Stimulated activated CD8-positive, alpha-beta memory T cell treated with anti-CD3 and anti-CD28 coated beads, Interleukin-15, amount 100 ng/mL, for 48 hours (primary cell): ENCODE measurements at regions not wholly inside any gene's neighbourhood (a gene's known extent, or its start where the extent isn't known, plus 50 kb on each side); places are given as distances from the start of the nearest gene placed in this dataset.

ENCODE experiments used
- DNase-seq, 2 donors: peaks; one replicate each; pipeline ENCODE4 v3.0.0-alpha.2; 2020; ENCODE audit warnings: low read depth in 2 of 2

DNA sequence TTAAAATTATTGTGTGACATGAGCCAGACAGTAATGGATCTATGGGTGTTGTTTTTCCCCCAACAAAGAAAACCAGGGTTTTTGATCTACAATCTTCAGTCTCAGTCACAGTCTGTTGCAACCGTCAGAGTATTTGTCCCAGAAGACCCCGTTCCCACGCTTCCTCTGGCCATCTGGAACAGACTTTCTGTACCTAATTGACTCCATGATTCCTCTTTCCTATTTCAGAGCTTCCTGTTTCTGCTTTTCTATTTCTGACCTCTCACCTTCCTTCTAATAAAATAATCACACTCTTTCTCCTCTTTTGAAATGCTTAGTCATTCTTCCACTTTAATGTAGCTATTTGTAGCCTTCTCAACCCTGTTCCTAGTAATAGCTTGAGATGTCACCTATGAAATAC lies 1044.8 kb downstream of the DTWD2 start:
- no peak for DNase-seq

DNA sequence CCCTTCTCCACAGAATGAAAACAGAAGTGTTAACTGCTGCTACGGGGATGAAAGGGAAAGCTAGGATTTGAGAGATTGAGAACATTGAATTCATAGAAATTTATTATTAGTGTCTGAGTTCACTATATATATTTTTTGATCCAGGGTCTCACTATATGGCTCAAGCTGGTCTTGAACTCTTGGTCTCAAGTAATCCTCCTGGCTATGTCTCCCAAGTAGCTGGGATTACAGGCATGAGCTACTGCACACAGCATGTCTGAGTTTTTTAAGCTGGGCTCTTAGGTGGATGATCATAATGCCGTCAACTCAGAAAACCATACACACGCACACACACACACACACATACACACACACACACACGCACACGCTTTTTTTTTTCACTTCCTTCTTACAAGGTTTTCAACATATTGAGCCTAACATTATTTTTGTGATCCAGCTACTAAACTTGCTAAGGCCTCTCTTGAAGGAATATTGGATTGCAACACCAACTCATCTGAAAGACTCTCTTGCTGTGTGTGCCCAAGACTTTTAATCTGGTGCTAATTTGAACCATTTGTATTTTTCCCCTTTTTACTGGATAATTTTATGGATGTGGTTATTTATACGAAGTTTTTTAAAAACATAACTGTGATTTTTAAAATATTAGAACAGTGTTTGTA lies 1045.4 kb downstream of the DTWD2 start:
- no peak for DNase-seq

DNA sequence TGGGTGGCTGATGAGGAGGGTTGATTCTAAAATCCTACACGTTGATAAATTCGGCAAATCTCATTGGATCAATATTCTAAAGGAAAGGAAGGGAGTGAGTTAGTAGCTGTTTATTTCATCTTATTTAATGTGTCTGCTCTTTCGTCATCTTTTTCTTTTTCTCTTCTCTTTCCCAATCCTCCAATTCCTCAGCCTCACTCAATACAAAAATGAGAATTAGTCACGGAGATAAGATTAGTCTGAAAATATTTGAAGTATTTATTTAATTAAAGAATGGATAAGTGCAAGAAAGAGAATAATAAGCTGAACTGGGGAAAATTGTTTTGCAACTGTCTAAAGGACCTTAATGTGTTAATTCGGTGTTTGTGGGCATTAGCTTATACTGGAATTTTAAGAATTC lies 1095.1 kb downstream of the DTWD2 start:
- DNase-seq: no peak

GRCh38 chr5:117892360-117892759 lies 1096.0 kb downstream of the DTWD2 start:
- DNase-seq: no peak

DNA sequence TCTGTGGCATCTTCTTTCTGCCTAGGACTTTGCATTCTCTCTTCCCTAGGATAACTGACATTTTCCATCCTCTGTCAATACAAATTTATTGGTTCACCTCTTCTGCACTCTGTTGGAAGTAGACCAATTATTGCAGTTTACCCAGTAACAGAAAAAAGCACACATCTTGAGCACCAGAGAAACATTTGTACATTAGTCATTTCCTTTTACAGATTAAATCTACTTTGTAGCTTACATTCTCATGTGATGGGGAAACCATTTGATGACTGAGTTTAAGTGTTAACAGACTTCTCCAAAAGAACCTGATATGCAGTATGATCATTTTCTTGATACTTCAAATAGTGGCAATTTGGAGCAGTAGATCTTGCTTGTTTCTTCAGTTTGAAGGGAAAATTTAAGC lies 1098.8 kb downstream of the DTWD2 start:
- no peak for DNase-seq

DNA sequence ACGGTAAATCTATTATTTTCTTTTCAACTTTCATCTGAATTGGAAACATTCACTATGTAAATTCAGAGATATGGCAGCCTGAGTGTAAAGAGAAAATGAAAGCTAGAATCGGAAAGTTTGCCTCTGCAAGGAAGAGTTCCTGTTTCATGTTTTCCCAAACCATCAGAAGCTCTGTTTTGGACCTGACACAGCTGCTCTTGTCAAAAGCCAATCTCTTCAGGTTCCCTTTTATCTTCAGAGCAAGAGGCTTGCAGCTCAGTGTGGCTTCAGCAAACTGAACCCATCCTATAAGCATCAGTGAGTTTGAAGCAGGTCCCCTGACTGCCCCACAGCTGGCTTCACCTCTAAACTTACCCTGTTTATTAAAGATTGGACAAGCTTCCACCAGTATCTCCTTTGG lies 1099.7 kb downstream of the DTWD2 start:
- DNase-seq: no peak

DNA sequence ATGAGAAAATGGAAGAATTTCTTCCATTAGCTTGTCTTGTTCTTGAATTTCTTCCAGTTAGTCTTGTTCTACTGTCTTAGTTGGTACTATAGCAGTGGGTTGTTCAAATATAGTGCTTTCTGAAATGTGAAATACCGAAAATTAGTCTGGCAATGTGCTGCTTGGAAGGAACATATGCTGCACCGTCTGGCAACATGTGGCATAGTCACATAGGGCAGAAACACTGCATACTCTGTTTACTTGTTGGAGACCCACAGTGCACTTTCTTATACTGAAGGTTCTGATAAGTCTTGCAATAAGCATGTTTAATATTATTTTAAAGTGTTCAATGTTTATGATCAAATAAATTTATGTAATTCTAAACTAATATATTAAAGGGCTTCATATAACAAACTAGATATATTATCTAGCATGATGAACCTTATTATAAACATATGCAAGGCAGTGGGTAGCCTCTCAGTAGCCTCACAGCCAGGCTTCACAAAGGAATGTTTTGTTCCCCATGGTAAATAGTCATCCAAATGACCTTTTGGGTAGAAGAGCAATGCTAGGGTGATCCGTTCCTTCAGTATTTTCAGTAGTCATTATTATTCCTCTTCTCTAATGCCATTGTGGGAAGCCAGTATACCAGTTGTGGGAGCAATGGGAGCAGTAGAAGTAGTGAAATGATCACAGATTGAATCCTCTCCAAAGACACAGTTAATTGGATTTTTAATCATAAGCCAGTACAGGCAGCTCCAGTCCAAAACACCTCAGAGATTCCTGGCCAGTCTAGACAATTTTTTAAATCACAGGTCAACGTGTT lies 1106.7 kb downstream of the DTWD2 start:
- no peak for DNase-seq

DNA sequence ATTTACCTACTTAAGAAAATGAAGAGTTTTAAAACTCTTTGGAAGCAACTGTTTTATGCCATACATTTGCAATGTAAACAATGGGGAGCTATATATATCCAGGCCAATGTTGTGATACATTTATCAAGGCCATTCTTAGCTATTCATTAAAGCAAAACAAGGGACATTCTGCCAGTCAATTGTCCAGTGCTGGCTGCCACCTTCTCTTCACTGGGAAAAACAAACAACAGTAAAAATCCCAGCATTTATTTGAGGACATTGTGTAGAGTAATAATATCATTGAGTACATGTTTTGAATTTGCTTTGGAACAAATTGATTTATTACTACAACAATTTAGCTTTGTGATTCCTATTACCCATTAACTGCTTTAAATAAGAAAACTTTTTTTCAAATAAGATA lies 1107.4 kb downstream of the DTWD2 start:
- DNase-seq: no peak

DNA sequence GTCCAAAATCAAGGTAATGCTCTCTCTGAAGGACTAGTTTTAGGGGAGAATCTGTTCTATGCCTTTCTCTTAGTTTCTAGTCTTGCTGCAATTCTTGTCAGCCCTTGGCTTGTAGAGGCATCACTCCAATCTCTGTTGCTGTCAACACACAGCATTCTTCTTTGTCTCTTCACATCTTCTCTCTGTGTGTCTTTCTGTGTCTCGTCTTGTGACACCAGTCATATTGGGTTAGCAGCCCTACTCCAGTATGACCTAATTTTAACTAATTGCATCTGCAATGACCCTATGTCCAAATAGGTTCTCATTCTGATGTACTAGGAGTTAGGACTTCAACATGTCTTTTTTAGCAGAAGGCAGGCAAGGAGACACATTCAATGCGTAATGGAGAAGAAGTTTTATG lies 1110.6 kb downstream of the DTWD2 start:
- no peak for DNase-seq

GRCh38 chr5:117872798-117873368 lies 1115.5 kb downstream of the DTWD2 start:
- no peak for DNase-seq

DNA sequence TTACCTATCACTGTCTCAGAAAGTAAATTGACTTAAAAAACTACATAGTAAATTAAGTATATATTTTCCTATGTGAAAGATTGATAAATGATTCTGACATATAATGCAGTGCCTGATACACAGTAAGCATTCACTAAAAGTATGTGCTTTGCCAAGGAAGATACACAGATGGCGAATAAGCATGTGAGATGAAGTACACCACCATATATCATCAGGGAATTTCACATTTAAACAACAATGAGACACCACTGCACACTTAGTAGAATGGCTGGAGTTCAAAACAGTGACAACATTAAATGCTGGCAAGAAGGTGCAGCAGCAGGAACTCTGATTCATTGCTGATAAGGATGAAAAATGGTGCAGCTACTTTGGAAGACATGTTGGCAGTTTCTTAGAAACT lies 1118.8 kb downstream of the DTWD2 start:
- DNase-seq: no peak

DNA sequence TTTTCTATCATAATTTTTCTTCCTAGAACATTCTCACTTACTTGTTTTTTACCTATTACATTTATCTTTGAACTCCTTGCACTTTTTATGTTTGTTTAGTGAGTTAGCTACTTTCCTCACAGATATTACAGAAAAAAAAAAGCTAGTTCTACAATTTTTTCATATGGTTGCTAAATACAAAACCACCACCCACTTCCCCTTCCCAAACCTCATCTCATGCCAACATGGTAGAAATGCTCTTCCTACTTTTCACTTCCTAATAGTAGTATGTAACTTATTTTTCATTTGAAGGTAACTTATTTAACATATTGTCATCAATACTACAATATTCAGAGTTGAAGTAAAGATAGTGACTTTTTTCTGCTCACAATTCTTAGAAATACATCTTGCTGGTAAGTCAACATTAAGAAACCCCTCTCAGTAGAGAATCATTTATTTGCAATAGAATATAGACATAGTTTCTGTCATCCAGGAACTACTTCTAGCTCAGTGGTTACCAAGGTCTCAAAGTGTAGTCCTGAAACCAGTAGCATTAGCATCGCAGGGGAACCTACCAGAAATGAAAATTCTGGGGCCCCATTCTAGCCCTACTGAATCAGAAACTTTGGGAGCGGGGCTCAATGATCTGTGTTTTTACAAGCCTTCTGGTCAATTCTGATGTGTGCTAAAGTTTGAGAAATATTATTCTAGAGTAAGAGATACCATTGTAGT lies 1124.6 kb downstream of the DTWD2 start:
- DNase-seq: no peak

DNA sequence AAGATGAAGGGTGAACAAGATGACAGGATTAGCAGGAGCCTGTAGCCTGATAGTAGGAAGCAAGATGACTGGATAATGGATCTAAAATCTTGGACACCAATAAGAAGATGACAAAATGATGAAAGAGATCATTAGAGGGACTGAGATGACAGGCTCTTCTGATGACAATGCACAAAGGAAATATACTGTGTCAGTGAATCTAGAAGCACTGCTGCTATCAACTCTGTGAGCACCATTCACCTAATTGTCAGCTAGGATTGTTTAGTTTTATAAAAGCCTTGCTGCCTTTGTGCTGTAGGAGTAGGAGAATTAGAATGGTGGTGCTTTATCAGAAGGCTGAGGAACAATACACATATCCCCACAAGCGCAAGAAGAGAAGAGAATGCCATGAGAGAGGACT lies 1127.8 kb downstream of the DTWD2 start:
- DNase-seq: no peak

DNA sequence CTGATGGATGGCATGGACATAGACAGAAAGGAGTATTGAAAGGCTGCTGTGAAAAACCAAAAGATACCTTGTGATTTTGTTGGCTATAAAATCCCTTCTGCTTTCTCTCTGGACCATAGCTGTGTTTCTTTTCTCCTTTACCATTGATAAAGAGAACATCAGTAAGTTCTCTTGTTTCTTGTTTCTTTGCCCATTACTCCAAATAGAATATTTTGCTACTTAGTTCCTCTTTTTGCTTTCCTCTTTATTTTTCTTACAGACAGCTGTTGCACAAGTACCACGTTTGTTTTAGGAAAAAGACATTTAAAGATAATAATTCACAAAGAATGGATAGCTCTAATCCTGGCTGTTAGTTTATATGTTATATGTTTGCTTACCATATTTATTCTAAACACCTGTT lies 1129.2 kb downstream of the DTWD2 start:
- no peak for DNase-seq

DNA sequence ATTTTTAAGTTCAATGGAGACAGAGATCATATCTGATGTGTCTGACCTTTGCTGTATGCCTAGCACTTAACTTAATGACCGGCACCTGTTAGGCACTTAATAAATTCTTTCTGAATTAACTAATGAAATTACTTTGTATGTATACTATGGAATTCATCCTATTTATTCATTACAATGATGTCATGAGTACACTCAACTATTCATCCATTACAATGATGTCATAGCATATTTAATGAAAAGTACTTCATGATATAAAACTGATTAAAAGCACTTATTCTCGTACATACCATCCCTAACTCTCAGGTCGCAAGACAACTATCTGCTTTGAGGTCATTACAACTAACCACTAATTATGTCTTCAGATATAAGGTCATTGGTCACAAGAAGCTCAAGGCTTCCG lies 1131.6 kb downstream of the DTWD2 start:
- DNase-seq: no peak

DNA sequence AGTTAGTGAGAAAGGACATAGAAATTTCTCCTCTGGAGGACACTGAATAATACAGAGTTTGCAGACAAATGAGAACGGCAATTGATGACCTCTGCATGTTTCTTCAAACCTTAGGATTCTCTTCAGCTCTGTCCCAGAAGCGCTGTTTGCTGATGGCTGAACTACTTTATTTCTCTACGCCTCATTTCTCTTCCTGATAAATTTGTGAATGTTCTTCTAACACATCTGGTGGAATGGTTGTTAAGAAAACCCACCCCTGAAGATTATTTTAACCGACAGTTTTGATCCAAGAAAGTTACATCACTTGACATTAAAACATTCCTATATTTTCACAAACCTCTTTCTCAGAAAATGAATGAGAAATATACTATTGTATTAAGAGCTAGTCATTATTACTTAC lies 1150.6 kb downstream of the DTWD2 start:
- no peak for DNase-seq

DNA sequence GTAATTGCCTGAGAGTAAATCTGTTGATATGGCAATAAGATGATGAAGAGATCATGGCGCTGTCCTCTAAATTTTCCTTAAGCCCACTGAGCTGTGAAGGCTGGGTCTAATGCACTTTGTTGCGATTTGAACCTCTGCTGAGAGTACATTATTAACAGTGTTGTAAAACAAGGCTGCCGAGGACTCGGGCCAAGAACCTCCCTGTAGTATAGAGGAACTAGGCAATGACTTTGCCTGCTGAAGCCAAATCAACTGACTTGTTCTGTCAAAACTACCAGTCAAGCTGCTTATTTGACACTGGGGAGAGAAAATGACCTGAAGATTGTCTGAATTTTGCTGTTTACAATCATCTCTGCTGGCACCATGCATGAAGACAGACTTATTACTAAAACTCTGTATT lies 1154.7 kb downstream of the DTWD2 start:
- no peak for DNase-seq

- DNase-seq: no peak
Observed at GRCh38 chr5:117829646-117830045, 1158.7 kb downstream of the DTWD2 start.

- DNase-seq: no peak
Observed at GRCh38 chr5:117813850-117814249, 1174.5 kb downstream of the DTWD2 start.

DNA sequence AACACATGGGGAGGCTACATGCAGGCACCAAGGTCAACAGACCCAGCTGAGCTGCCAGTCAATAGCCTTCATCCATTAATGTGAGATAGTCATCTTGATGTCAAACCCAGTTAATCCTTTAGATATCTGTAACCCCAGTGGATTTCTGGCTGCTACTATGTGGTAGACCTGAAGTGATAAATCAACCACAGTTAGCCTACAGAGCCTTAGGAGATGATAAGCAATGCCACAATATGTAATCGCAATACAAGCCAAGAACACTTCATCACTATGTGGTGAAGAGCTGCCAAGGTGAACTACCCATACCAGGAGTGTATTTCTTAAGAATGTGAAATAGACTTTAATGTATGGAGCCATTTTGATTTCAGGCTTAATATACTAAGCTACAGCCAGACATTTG lies 1175.5 kb downstream of the DTWD2 start:
- DNase-seq: no peak

DNA sequence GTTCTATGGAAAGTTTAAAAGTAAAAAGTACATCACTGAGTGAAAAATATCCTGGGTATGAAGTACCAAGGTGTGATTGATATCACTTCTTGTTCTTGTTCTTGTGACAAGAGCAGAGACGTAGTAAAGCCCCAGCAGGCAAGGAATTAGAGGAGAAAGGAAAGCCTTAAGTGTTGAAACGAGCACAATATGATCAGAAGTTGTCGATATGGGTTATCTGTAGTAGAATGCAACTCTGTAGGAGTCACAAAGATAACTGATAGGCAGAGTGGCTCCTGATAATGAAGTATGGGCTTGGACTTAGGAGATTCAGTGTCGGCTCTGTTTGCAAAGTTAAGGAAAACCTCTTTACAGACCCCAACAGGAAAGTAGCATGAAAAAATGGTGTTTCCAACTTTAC lies 1179.1 kb downstream of the DTWD2 start:
- no peak for DNase-seq

GRCh38 chr5:117805058-117805457 lies 1183.3 kb downstream of the DTWD2 start:
- no peak for DNase-seq

- DNase-seq: no peak
Observed at GRCh38 chr5:117803533-117803932, 1184.8 kb downstream of the DTWD2 start.
